GM10248 (cell line): ENCODE measurements at regions not wholly inside any gene's neighbourhood (a gene's known extent, or its start where the extent isn't known, plus 50 kb on each side); places are given as distances from the start of the nearest gene placed in this dataset.

Source experiments
- CTCF ChIA-PET: fragments of 300-600 bp; sonication (Branson Sonifier 250); formaldehyde crosslinking; extraction: SDS; loops from one replicate; lab custom pipeline; 2021; ENCODE audit warnings: antibody characterized with exemption; lab: Yijun Ruan, JAX
- POLR2A ChIA-PET: fragments of 350-650 bp; sonication (Branson Sonifier 250); formaldehyde crosslinking; extraction: SDS; loops from one replicate; lab custom pipeline; 2020; ENCODE audit warnings: antibody characterized with exemption; lab: Yijun Ruan, JAX
- DNase-seq: peaks from one replicate; pipeline ENCODE4 v3.0.0; 2012; ENCODE audit errors: extremely low spot score
- CTCF ChIP-seq: IDR thresholded peaks from 2 replicates; pipeline ENCODE4 v1.5.1; 2012; ENCODE audit warnings: mild to moderate bottlenecking, low read depth; ENCODE audit errors: extremely low read depth, missing control alignments, control extremely low read depth

GRCh38 chr10:55485827-55486226, 684.8 kb upstream of the PCDH15 start:
- CTCF ChIA-PET: no interaction called here
- POLR2A ChIA-PET: no interaction called here
- no peak for DNase-seq
- TF ChIP-seq CTCF: no peak

GRCh38 chr10:55476129-55476528, 675.1 kb upstream of the PCDH15 start:
- CTCF ChIA-PET: no interaction called here
- DNase-seq: no peak
- TF ChIP-seq CTCF: no peak
- POLR2A ChIA-PET: no interaction called here

- no peak for DNase-seq
- CTCF ChIA-PET: no interaction called here
- POLR2A ChIA-PET: no interaction called here
- TF ChIP-seq CTCF: no peak
Observed at GRCh38 chr10:55474258-55474657, 673.2 kb upstream of the PCDH15 start.

GRCh38 chr10:55470840-55471239, 669.8 kb upstream of the PCDH15 start:
- DNase-seq: no peak
- ChIA-PET POLR2A (no interaction called here), CTCF (no interaction called here)
- no peak for TF ChIP-seq CTCF

- ChIA-PET POLR2A (no interaction called here), CTCF (no interaction called here)
- DNase-seq: no peak
- TF ChIP-seq CTCF: no peak
Observed at GRCh38 chr10:55466806-55467504, 665.9 kb upstream of the PCDH15 start.

- CTCF ChIA-PET: no interaction called here
- TF ChIP-seq CTCF: no peak
- POLR2A ChIA-PET: no interaction called here
- no peak for DNase-seq
Observed at GRCh38 chr10:55464083-55464482, 663.1 kb upstream of the PCDH15 start.
